HUES64 (cell line): ENCODE measurements at regions not wholly inside any gene's neighbourhood (a gene's known extent, or its start where the extent isn't known, plus 50 kb on each side); places are given as distances from the start of the nearest gene placed in this dataset.

ENCODE experiments used
- H3K27ac ChIP-seq: 2 replicates; pipeline ENCODE4 v1.7.0; 2013; ENCODE audit warnings: low read depth, low read length, inconsistent platforms
- H3K27me3 ChIP-seq: 2 replicates; pipeline ENCODE4 v1.6.1; 2013; ENCODE audit warnings: mild to moderate bottlenecking, low read length; ENCODE audit not compliant: insufficient read depth
- H3K36me3 ChIP-seq: 2 replicates; pipeline ENCODE4 v1.6.1; 2013; ENCODE audit warnings: mild to moderate bottlenecking, low read length; ENCODE audit not compliant: insufficient read depth
- H3K4me1 ChIP-seq: 2 replicates; pipeline ENCODE4 v1.6.1; 2013; ENCODE audit warnings: mild to moderate bottlenecking, low read length, moderate library complexity; ENCODE audit not compliant: insufficient read depth
- H3K4me3 ChIP-seq: 2 replicates; pipeline ENCODE4 v1.5.1; 2013; ENCODE audit warnings: mild to moderate bottlenecking, low read length, moderate library complexity
- H3K9ac ChIP-seq: 2 replicates; pipeline ENCODE4 v1.6.1; 2013; ENCODE audit warnings: mild to moderate bottlenecking, low read depth, low read length
- H3K9me3 ChIP-seq: 2 replicates; pipeline ENCODE4 v1.6.1; 2013; ENCODE audit warnings: low read depth, low read length; ENCODE audit not compliant: insufficient read depth
- WGBS: fragments of 150-250, 120-280 bp; methylation state at CpG from one replicate; pipeline ENCODE4 v1.1.7; 2013; ENCODE audit warnings: missing lambda C conversion rate; 5-methylcytosine and 5-hydroxymethylcytosine counted together

DNA sequence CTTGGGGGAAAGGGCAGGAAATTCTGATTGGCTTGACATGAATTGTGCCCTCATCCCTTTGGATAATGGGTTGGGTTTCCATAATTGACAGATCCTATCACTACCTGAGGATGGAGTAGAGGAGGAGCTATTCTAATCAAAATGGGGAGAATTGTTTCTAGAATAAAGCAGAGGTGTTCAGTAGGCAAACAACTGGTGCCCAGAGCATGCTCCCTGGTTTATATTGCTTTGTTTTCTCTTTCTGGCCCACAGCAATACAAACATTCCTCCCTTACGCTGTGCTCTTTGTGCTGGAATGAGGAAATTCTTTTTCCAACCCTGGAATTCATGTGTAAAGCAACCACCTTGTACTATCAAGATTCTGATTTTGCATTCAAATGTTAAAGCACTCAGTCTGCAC lies 147.4 kb downstream of the RASSF9 start:
- Histone ChIP-seq H3K9ac (no peak overlapping the region), H3K9me3 (no peaks in the 10 kb centered on the region), H3K36me3 (no peaks in the 10 kb centered on the region), H3K4me3 (no peak overlapping the region), H3K27ac (no peak overlapping the region), H3K4me1 (peaks cover 9% of the 10 kb centered on the region), H3K27me3 (no peaks in the 10 kb centered on the region)
- 89% methylated on average over 1 of the region's 1 CpG for WGBS

- H3K9ac ChIP-seq, result no peak overlapping the region
- H3K27ac ChIP-seq, result no peak overlapping the region
- H3K27me3 ChIP-seq, result no peaks in the 10 kb centered on the region
- WGBS, result 97% methylated on average over 3 of the region's 3 CpGs
- H3K4me1 ChIP-seq, result peaks cover 9% of the 10 kb centered on the region
- H3K4me3 ChIP-seq, result no peak overlapping the region
- H3K36me3 ChIP-seq, result no peaks in the 10 kb centered on the region
- H3K9me3 ChIP-seq, result no peaks in the 10 kb centered on the region
These were observed 146.1 kb downstream of the RASSF9 start for GRCh38 chr12:85690146-85690545.

DNA sequence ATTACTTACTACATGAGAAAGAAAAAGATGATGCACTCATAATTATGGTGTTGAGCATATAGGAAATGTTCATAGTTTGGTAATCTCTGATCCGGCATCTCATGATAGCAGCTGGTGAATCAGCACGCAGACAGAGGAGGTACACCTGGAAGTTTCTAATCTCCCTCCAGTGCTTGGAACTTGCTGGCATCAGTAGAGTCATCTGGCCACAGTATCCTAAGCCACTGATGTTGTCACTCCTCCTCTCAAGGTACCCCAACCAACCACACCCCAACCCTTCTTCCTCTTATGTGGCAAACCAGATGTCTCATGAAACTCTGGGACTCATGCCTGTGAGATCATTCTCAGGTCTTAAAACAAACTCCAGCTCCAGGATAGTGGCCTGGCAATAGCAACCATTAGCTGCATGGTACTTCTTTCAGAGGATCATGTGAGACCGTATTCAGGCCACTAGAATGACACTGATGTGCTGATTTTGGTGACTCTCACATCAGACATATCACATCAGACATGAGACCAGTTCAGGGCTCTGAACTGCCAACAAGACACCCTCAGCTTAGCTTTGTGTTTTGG lies 143.0 kb downstream of the RASSF9 start:
- WGBS, result 97% methylated on average over 3 of the region's 3 CpGs
- H3K9me3 ChIP-seq, result no peaks in the 10 kb centered on the region
- H3K27me3 ChIP-seq, result no peaks in the 10 kb centered on the region
- no peak overlapping the region for H3K9ac ChIP-seq
- no peaks in the 10 kb centered on the region for H3K36me3 ChIP-seq
- no peak overlapping the region for H3K4me3 ChIP-seq
- peaks cover 9% of the 10 kb centered on the region for H3K4me1 ChIP-seq
- no peak overlapping the region for H3K27ac ChIP-seq

GRCh38 chr12:85695097-85695715 lies 141.0 kb downstream of the RASSF9 start:
- H3K9ac ChIP-seq, result no peak overlapping the region
- H3K4me1 ChIP-seq, result no peaks in the 10 kb centered on the region
- H3K27ac ChIP-seq, result no peak overlapping the region
- H3K36me3 ChIP-seq, result no peaks in the 10 kb centered on the region
- 68% methylated on average over 4 of the region's 4 CpGs for WGBS
- H3K27me3 ChIP-seq, result no peaks in the 10 kb centered on the region
- no peaks in the 10 kb centered on the region for H3K9me3 ChIP-seq
- H3K4me3 ChIP-seq, result no peak overlapping the region

- no peak overlapping the region for H3K27ac ChIP-seq
- H3K9me3 ChIP-seq, result no peaks in the 10 kb centered on the region
- no peaks in the 10 kb centered on the region for H3K4me1 ChIP-seq
- 96% methylated on average over 2 of the region's 2 CpGs for WGBS
- no peaks in the 10 kb centered on the region for H3K36me3 ChIP-seq
- no peak overlapping the region for H3K9ac ChIP-seq
- no peaks in the 10 kb centered on the region for H3K27me3 ChIP-seq
- no peak overlapping the region for H3K4me3 ChIP-seq
These were observed 139.2 kb downstream of the RASSF9 start for GRCh38 chr12:85697003-85697402.

GRCh38 chr12:85698937-85699336 lies 137.3 kb downstream of the RASSF9 start:
- Histone ChIP-seq H3K27me3 (no peaks in the 10 kb centered on the region), H3K9ac (no peak overlapping the region), H3K9me3 (no peaks in the 10 kb centered on the region), H3K4me3 (no peak overlapping the region), H3K36me3 (no peaks in the 10 kb centered on the region), H3K4me1 (no peaks in the 10 kb centered on the region), H3K27ac (no peak overlapping the region)
- 83% methylated on average over 1 of the region's 1 CpG for WGBS

DNA sequence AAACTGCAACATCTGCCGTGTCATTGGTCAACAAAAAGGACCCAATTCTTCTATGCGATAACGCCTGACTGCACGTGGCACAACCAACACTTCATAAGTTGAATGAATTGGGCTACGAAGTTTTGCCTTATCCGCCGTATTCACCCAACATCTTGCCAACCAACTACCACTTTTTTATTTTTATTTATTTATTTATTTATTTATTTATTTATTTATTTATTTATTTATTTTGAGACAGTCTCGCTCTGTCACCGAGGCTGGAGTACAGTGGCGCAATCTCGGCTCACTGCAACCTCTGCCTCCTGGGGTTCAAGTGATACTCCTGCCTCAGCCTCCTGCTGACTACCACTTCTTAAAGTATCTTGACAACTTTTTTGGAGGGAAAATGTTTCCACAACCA lies 127.4 kb downstream of the RASSF9 start:
- no peaks in the 10 kb centered on the region for H3K9me3 ChIP-seq
- H3K27ac ChIP-seq, result no peak overlapping the region
- WGBS, result 95% methylated on average over 11 of the region's 11 CpGs
- no peaks in the 10 kb centered on the region for H3K27me3 ChIP-seq
- H3K4me3 ChIP-seq, result no peak overlapping the region
- H3K9ac ChIP-seq, result no peak overlapping the region
- H3K36me3 ChIP-seq, result no peaks in the 10 kb centered on the region
- H3K4me1 ChIP-seq, result no peaks in the 10 kb centered on the region

DNA sequence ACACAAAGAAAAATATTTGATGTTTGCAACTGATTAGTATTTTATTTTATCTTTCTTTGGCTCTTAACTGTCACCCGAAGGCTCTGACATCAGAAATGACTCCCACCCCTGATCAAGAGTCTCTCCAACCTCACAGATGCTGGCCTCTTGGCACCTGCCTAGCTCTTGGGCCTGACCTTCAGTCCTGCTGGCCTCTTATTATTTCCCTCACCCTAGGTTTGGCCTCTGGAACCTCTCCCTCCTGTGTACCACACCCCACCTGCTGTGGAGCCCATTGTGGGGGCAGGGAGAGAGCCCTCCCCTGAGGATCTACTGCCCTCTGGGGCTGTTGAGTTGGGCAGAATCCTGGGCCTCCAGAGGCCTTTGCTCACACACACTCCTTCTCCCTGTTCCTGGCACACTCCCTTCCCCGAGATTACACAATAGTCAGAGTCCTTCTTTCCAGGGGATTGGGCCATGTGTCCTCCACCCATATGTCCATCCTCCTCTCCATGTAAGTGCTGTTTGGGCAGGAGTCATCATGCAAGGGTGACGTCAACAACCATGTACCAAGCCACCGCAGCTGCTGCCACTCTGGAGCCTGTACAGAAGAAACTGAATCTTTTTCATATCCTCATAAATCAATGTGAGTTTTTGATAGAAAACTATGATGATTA lies 124.3 kb downstream of the RASSF9 start:
- H3K36me3 ChIP-seq, result no peaks in the 10 kb centered on the region
- H3K4me1 ChIP-seq, result no peaks in the 10 kb centered on the region
- no peak overlapping the region for H3K4me3 ChIP-seq
- H3K9ac ChIP-seq, result no peak overlapping the region
- no peaks in the 10 kb centered on the region for H3K27me3 ChIP-seq
- H3K27ac ChIP-seq, result no peak overlapping the region
- no peaks in the 10 kb centered on the region for H3K9me3 ChIP-seq
- 96% methylated on average over 4 of the region's 4 CpGs for WGBS

- H3K4me1 ChIP-seq, result no peaks in the 10 kb centered on the region
- WGBS, result 98% methylated on average over 4 of the region's 4 CpGs
- H3K27ac ChIP-seq, result no peak overlapping the region
- H3K36me3 ChIP-seq, result no peaks in the 10 kb centered on the region
- no peaks in the 10 kb centered on the region for H3K27me3 ChIP-seq
- H3K4me3 ChIP-seq, result no peak overlapping the region
- no peaks in the 10 kb centered on the region for H3K9me3 ChIP-seq
- no peak overlapping the region for H3K9ac ChIP-seq
These were observed 122.8 kb downstream of the RASSF9 start for GRCh38 chr12:85713373-85713772.

DNA sequence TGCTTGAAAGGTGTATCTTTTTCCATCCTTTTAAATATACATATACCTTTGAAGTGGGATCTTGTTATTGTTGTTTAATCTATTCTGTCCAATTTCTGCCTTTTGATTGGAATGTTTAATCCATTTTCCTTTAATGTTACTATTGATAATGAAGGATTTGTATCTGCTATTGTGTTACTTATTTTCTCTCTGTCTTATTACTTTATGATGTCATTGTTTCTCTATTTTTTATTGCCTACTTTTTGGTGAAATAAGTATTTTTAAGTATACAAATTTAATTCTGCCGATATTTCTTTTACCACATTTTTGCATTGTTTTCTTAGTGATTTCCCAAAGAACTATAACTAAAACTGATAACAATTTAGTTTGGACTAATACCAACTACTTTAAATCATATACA lies 121.8 kb downstream of the RASSF9 start:
- H3K9ac ChIP-seq, result no peak overlapping the region
- 92% methylated on average over 1 of the region's 1 CpG for WGBS
- no peak overlapping the region for H3K4me3 ChIP-seq
- H3K4me1 ChIP-seq, result no peaks in the 10 kb centered on the region
- no peaks in the 10 kb centered on the region for H3K9me3 ChIP-seq
- H3K27ac ChIP-seq, result no peak overlapping the region
- no peaks in the 10 kb centered on the region for H3K27me3 ChIP-seq
- H3K36me3 ChIP-seq, result no peaks in the 10 kb centered on the region

GRCh38 chr12:85720308-85721033 lies 115.7 kb downstream of the RASSF9 start:
- 100% methylated on average over 1 of the region's 1 CpG for WGBS
- Histone ChIP-seq H3K4me3 (no peak overlapping the region), H3K4me1 (no peaks in the 10 kb centered on the region), H3K9ac (no peak overlapping the region), H3K9me3 (no peaks in the 10 kb centered on the region), H3K27ac (no peak overlapping the region), H3K27me3 (no peaks in the 10 kb centered on the region), H3K36me3 (no peaks in the 10 kb centered on the region)
